MM.1S (cell line): ENCODE measurements at regions not wholly inside any gene's neighbourhood (a gene's known extent, or its start where the extent isn't known, plus 50 kb on each side); places are given as distances from the start of the nearest gene placed in this dataset.

ENCODE experiments used
- DNase-seq: peaks from one replicate; pipeline ENCODE4 v3.0.0-alpha.2; 2015
- H2AFZ ChIP-seq: fragments of 300-600 bp; sonication (generic); 2 replicates; pipeline ENCODE4 v1.6.0; 2016; ENCODE audit warnings: antibody characterized with exemption, low read length
- H3F3A ChIP-seq: fragments of 300-600 bp; sonication (generic); 2 replicates; pipeline ENCODE4 v1.6.1; 2016; ENCODE audit warnings: mild to moderate bottlenecking, antibody characterized with exemption, low read length, moderate library complexity, mixed read lengths; ENCODE audit not compliant: insufficient read depth
- H3K27ac ChIP-seq: fragments of 300-600 bp; sonication (generic); 2 replicates; pipeline ENCODE4 v1.5.1; 2016; ENCODE audit warnings: mild to moderate bottlenecking, low read length
- H3K27me3 ChIP-seq: fragments of 300-600 bp; sonication (generic); replicated peaks from 2 replicates; pipeline ENCODE4 v1.6.0; 2016; ENCODE audit warnings: low read length; ENCODE audit not compliant: insufficient read depth
- H3K36me3 ChIP-seq: fragments of 300-600 bp; sonication (generic); replicated peaks from 2 replicates; pipeline ENCODE4 v1.6.1; 2016; ENCODE audit warnings: mild to moderate bottlenecking, low read length, mixed read lengths; ENCODE audit not compliant: insufficient read depth
- H3K4me1 ChIP-seq: fragments of 300-600 bp; sonication (generic); 2 replicates; pipeline ENCODE4 v1.6.1; 2016; ENCODE audit warnings: low read length, mixed read lengths
- H3K4me2 ChIP-seq: fragments of 300-600 bp; sonication (generic); 2 replicates; pipeline ENCODE4 v1.6.0; 2016; ENCODE audit warnings: low read depth, low read length
- H3K4me3 ChIP-seq: fragments of 300-600 bp; sonication (generic); 2 replicates; pipeline ENCODE4 v1.5.1; 2016; ENCODE audit warnings: low read length, mixed read lengths
- H3K79me2 ChIP-seq: fragments of 300-600 bp; sonication (generic); 2 replicates; pipeline ENCODE4 v1.6.1; 2016; ENCODE audit warnings: mixed run types, low read length, mixed read lengths
- H3K9ac ChIP-seq: fragments of 300-600 bp; sonication (generic); 2 replicates; pipeline ENCODE4 v1.6.1; 2016; ENCODE audit warnings: low read length, mixed read lengths
- H3K9me2 ChIP-seq: fragments of 300-600 bp; sonication (generic); replicated peaks from 2 replicates; pipeline ENCODE4 v1.6.1; 2016; ENCODE audit warnings: mild to moderate bottlenecking, low read length, mixed read lengths; ENCODE audit not compliant: insufficient read depth
- H3K9me3 ChIP-seq: fragments of 300-600 bp; sonication (generic); replicated peaks from 2 replicates; pipeline ENCODE4 v1.6.1; 2016; ENCODE audit warnings: mild to moderate bottlenecking, low read length, mixed read lengths; ENCODE audit not compliant: insufficient read depth
- H4K20me1 ChIP-seq: fragments of 300-600 bp; sonication (generic); 2 replicates; pipeline ENCODE4 v1.6.1; 2016; ENCODE audit warnings: mild to moderate bottlenecking, low read length, moderate library complexity, mixed read lengths; ENCODE audit not compliant: insufficient read depth
- EZH2 ChIP-seq: fragments of 300-600 bp; sonication (generic); optimal IDR thresholded peaks from 2 replicates; pipeline ENCODE3; 2017; ENCODE audit warnings: low read depth, mild to moderate bottlenecking, antibody characterized with exemption, low read length, mixed read lengths
- EZH2phosphoT487 ChIP-seq: fragments of 300-600 bp; sonication (generic); IDR thresholded peaks from 2 replicates; pipeline ENCODE4 v1.6.1; 2018; ENCODE audit warnings: antibody characterized with exemption, low read length
- TF ChIP-seq, protein P1 (sequence below): fragments of 300-600 bp; sonication (generic); IDR thresholded peaks from 2 replicates; pipeline ENCODE4 v1.5.1; 2016; ENCODE audit warnings: antibody characterized with exemption, low read length, mixed read lengths

DNA sequence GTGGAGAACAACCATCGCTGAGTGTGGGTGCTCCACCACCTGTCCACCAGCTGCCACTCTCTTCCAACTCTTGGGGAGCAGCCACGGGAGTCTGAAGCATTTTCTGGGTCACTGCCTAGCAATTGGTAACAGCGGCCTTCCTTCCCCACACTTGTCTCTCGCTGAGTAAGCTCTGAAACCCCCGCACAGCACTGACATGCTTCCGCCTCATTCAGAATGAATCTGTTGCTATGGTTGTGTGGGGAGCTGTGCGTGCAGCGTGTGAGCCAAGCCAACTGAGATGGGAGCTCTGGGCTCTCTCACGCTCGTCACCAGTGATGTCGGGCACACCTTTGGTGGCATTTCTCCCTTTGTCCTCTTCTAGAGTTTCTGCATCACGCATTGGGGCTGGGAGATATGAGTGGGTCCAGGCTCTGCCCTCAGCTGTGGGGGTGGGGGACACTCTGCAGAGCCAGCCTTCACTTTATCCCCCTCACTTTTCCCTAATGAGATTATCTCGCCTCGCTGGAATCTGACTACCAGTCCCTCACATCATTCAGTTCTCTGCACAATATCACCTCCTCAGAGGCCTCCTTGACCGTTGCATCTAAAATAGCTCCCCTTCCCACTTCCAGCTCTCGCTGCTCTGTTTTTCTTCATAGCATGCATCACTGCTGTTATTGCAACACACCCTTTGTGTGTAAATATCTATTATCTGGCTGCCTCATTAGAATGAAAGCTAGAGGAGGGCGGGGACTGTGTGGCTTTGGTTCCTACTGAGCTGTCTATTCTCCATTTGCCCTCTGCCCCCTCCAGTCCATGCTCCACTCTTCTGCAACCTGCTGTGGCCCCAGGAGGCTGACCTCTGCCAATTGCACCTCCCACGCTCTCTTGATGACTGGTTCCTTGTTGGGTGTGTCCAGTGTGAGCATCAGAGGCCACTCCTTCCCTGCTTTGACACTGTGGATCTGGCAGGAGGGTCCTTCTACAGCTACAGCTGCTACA lies 569.9 kb upstream of the CADM1 start:
- H3F3A ChIP-seq: no peaks in the 10 kb centered on the region
- H3K4me1 ChIP-seq: no peaks in the 10 kb centered on the region
- no peak overlapping the region for H2AFZ ChIP-seq
- no peaks in the 10 kb centered on the region for H3K79me2 ChIP-seq
- TF ChIP-seq EZH2: no peak
- TF ChIP-seq, protein P1, sequence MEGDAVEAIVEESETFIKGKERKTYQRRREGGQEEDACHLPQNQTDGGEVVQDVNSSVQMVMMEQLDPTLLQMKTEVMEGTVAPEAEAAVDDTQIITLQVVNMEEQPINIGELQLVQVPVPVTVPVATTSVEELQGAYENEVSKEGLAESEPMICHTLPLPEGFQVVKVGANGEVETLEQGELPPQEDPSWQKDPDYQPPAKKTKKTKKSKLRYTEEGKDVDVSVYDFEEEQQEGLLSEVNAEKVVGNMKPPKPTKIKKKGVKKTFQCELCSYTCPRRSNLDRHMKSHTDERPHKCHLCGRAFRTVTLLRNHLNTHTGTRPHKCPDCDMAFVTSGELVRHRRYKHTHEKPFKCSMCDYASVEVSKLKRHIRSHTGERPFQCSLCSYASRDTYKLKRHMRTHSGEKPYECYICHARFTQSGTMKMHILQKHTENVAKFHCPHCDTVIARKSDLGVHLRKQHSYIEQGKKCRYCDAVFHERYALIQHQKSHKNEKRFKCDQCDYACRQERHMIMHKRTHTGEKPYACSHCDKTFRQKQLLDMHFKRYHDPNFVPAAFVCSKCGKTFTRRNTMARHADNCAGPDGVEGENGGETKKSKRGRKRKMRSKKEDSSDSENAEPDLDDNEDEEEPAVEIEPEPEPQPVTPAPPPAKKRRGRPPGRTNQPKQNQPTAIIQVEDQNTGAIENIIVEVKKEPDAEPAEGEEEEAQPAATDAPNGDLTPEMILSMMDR: no peak
- DNase-seq: no peak
- no peaks in the 10 kb centered on the region for H3K9me3 ChIP-seq
- H3K9ac ChIP-seq: no peak overlapping the region
- H3K27me3 ChIP-seq: no peaks in the 10 kb centered on the region
- H3K4me3 ChIP-seq: no peak overlapping the region
- no peaks in the 10 kb centered on the region for H3K9me2 ChIP-seq
- H3K27ac ChIP-seq: no peak overlapping the region
- H4K20me1 ChIP-seq: no peaks in the 10 kb centered on the region
- H3K4me2 ChIP-seq: no peak overlapping the region
- no peaks in the 10 kb centered on the region for H3K36me3 ChIP-seq

DNA sequence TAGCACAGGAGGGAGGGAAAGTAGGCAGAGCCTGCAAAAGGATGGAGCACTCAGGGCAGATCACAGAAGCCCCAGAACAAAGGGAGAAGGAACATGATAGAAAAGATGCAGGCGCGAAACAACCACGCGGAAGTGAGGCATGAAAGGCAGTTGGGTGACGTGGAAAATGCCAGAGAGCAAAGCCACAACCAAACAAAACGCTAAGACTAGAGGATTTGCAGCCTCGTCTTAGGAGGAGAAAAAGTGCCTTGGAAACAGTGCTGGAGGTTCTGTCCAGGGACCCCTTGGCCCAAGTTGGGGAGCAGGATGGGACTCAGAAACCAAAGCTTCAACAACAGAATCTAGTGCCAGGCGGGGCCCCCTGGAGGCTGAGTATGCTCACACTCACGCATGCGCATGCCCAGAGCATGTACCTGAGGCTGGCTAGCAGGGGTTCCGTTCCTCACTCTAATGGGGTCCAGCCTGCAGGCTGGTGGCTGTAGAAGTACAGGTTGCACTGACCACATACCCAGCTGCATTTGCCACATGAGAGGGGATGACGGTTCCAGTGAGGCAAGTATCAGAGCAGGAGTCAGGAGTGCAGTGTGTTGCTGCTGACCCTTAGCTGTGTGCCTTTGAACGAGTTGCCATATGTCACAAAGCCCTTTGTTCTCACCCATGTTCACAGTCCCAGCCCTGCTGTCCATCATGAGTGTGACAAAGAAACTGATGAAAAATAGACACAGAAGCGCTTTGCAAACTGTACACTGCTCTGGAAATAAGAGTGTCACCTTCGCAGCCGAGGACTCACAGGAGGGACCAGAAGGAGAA lies 568.6 kb upstream of the CADM1 start:
- TF ChIP-seq EZH2phosphoT487: no peak
- TF ChIP-seq, protein P1: no peak
- Histone ChIP-seq H3K4me3 (no peak overlapping the region), H3K4me1 (no peaks in the 10 kb centered on the region), H3K9me2 (no peaks in the 10 kb centered on the region), H3K36me3 (no peaks in the 10 kb centered on the region), H3K79me2 (no peaks in the 10 kb centered on the region), H2AFZ (no peak overlapping the region), H3F3A (no peaks in the 10 kb centered on the region), H3K9ac (no peak overlapping the region), H3K9me3 (no peaks in the 10 kb centered on the region), H3K27ac (no peak overlapping the region), H4K20me1 (no peaks in the 10 kb centered on the region), H3K27me3 (no peaks in the 10 kb centered on the region), H3K4me2 (no peak overlapping the region)
- no peak for DNase-seq

DNA sequence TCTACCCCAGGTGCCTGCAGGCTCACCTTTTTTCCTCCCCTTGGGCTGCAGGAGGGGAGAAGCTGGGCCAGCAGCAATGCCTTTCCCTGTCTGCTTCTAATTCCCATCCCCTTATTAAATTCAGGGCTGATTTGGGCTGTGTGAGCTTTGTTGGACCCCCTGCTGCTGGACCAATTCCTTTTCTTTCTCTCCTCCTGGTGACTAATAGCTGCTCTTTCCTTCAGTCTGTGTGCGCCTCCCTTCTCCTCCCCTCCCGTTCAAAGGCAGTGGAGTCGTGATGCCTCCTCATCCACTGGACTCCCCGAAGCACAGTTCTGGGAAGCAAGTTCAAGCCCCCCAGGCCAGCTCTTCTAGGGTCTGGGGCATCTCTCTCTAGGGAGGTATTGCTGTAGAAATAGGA lies 567.9 kb upstream of the CADM1 start:
- Histone ChIP-seq H3K9me2 (no peaks in the 10 kb centered on the region), H2AFZ (no peak overlapping the region), H4K20me1 (no peaks in the 10 kb centered on the region), H3K79me2 (no peaks in the 10 kb centered on the region), H3K36me3 (no peaks in the 10 kb centered on the region), H3K9ac (no peak overlapping the region), H3K27me3 (no peaks in the 10 kb centered on the region), H3K4me2 (no peak overlapping the region), H3K27ac (no peak overlapping the region), H3K4me1 (no peaks in the 10 kb centered on the region), H3F3A (no peaks in the 10 kb centered on the region), H3K4me3 (no peak overlapping the region), H3K9me3 (no peaks in the 10 kb centered on the region)
- TF ChIP-seq, protein P1: no peak
- TF ChIP-seq EZH2phosphoT487: no peak
- TF ChIP-seq EZH2: no peak
- no peak for DNase-seq
